Brain microvascular endothelial cell (primary cell): ENCODE measurements at regions not wholly inside any gene's neighbourhood (a gene's known extent, or its start where the extent isn't known, plus 50 kb on each side); places are given as distances from the start of the nearest gene placed in this dataset.

Experiments used
- DNase-seq: peaks from one replicate; pipeline ENCODE4 v3.0.0-alpha.2; 2020
- H3K27ac ChIP-seq: fragments of 250-450 bp; sonication (Bioruptor Pico); 2 replicates; pipeline ENCODE4 v1.5.1; 2020; ENCODE audit warnings: mild to moderate bottlenecking, moderate library complexity
- H3K27me3 ChIP-seq: fragments of 250-450 bp; sonication (Bioruptor Pico); replicated peaks from 2 replicates; pipeline ENCODE4 v1.5.1; 2020; ENCODE audit warnings: mild to moderate bottlenecking
- H3K36me3 ChIP-seq: fragments of 250-450 bp; sonication (Bioruptor Pico); replicated peaks from 2 replicates; pipeline ENCODE4 v1.5.1; 2020; ENCODE audit warnings: mild to moderate bottlenecking
- H3K4me3 ChIP-seq: 2 replicates; pipeline ENCODE4 v1.5.1; 2011; ENCODE audit warnings: low read depth, mild to moderate bottlenecking, control low read depth, low read length, moderate library complexity
- CTCF ChIP-seq: IDR thresholded peaks from 2 replicates; pipeline ENCODE4 v1.5.1; 2011; ENCODE audit warnings: low read depth, mild to moderate bottlenecking, moderate library complexity, low read length, control low read depth, inconsistent platforms; ENCODE audit errors: missing control alignments
- in situ Hi-C: cut with HindIII; loops from 2 replicates; pipeline ENCODE4 v1.10.0; 2017; ENCODE audit warnings: low sequenced_read_pairs, low pct_ligation_motif_present

DNA sequence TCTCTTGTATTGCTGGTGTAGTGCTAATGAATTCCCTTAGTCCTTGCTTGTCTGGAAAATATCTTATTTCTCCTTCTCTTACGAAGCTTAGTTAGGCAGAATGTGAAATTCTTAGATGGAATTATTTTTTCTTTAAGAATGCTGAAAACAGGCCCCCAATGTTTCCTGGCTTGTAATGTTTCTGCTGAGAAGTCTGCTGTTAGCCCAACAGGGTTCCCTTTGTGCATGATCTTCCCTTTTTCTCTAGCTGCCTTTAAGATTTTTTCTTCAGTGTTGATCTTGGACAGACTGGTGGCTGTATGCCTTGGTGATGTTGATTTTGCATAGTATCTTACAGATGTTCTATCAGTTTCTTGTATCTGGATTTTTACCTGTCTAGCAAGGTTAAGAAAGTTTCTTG lies 191.3 kb upstream of the DMRTA1 start:
- Histone ChIP-seq H3K36me3 (no peaks in the 10 kb centered on the region), H3K27ac (no peak overlapping the region), H3K27me3 (no peaks in the 10 kb centered on the region), H3K4me3 (no peak overlapping the region)
- in situ Hi-C loops = no loop called here
- TF ChIP-seq CTCF = no peak
- no peak for DNase-seq

GRCh38 chr9:22256381-22256780 lies 190.2 kb upstream of the DMRTA1 start:
- no peaks in the 10 kb centered on the region for H3K27me3 ChIP-seq
- TF ChIP-seq CTCF = no peak
- H3K4me3 ChIP-seq = no peak overlapping the region
- H3K36me3 ChIP-seq = no peaks in the 10 kb centered on the region
- no peak overlapping the region for H3K27ac ChIP-seq
- no peak for DNase-seq
- in situ Hi-C loops = no loop called here

- TF ChIP-seq CTCF = no peak
- in situ Hi-C loops = no loop called here
- H3K36me3 ChIP-seq = no peaks in the 10 kb centered on the region
- DNase-seq = no peak
- no peaks in the 10 kb centered on the region for H3K27me3 ChIP-seq
- no peak overlapping the region for H3K4me3 ChIP-seq
- no peak overlapping the region for H3K27ac ChIP-seq
Observed at GRCh38 chr9:22257026-22257816, 189.4 kb upstream of the DMRTA1 start.

DNA sequence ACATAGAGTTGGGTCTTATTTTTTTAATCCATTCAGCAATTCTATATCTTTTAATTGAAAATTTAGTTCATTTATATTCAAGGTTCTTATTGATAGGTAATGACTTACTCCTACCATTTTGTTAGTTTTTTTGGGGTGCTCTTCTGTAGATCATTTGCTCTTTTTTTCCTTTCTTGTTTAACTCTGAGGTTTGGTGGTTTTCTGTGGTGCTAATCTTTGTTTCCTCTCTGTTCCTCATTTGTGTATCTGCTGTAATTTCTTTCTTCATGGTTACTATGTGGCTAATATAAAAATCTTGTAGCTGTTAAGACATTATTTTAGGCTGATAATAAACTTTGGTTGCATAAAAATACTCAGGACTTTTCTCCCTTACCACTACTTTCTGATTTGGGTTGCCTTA lies 181.6 kb upstream of the DMRTA1 start:
- Histone ChIP-seq H3K27me3 (no peaks in the 10 kb centered on the region), H3K27ac (no peak overlapping the region), H3K36me3 (no peaks in the 10 kb centered on the region), H3K4me3 (no peak overlapping the region)
- in situ Hi-C loops = no loop called here
- TF ChIP-seq CTCF = no peak
- no peak for DNase-seq

GRCh38 chr9:22265534-22265933 lies 181.1 kb upstream of the DMRTA1 start:
- no peak overlapping the region for H3K4me3 ChIP-seq

More at GRCh38 chr9:22265534-22265933, 181.1 kb upstream of the DMRTA1 start:
- TF ChIP-seq CTCF = no peak
- Histone ChIP-seq H3K36me3 (no peaks in the 10 kb centered on the region), H3K27me3 (no peaks in the 10 kb centered on the region), H3K27ac (no peak overlapping the region)
- in situ Hi-C loops = no loop called here
- DNase-seq = no peak
